HG03378 (cell line): ENCODE measurements at regions not wholly inside any gene's neighbourhood (a gene's known extent, or its start where the extent isn't known, plus 50 kb on each side); places are given as distances from the start of the nearest gene placed in this dataset.
"Not testable (repeated sequence)": the region's sequence is repeated elsewhere in the genome, so short reads cannot be mapped to it uniquely, and the experiment has no call there.

ENCODE experiments used
- ATAC-seq: cut with Tn5 transposase; IDR thresholded peaks from one replicate; pipeline ENCODE4 v1.9.1; 2021; ENCODE audit warnings: mild to moderate bottlenecking, moderate library complexity; ENCODE audit not compliant: unreplicated experiment

DNA sequence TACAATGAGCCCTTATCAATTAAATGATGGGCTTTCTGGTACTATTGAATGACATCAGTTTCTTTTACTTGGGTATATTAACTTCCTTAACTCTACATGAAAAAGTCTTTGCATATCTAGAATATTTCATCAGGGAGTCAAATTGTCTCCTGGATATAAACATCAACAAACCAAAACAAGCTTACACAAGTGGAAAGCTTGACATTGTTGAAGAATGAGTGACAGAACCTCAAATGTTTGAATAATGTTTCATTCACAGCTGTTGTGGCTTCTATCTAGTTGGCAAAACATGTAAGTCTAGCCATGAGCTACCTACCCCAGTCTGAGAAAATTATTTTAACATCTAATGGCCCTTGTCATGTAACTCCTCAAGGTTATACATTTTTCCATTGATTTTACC, 604.8 kb upstream of the ADAMTS5 start:
- ATAC-seq = no peak

DNA sequence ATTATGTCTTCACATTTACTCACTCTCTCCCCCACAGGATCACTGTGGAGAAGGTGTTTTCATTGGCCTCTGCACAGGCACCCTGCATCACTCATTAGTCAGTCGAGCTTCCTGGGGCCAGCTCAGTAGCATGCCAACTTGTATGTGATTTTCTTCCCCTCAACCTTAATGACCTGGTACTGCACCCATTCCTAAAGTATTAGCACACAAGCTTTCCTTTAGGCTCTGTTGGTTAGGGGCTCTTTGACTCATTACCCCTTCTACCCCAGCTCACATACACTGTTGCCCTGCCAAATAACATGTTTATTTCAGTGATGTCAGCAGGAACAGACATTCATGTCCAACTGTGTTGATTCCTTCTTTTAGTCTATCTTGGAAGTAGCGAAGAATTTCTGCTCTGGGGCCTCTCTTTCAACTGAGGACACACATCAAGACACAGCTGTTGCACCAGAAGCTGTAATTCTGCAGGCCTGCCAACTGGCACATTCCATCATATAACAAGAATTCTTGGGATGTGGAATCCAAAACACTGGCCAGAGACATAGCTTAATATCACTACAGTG, 603.5 kb upstream of the ADAMTS5 start:
- ATAC-seq = no peak

DNA sequence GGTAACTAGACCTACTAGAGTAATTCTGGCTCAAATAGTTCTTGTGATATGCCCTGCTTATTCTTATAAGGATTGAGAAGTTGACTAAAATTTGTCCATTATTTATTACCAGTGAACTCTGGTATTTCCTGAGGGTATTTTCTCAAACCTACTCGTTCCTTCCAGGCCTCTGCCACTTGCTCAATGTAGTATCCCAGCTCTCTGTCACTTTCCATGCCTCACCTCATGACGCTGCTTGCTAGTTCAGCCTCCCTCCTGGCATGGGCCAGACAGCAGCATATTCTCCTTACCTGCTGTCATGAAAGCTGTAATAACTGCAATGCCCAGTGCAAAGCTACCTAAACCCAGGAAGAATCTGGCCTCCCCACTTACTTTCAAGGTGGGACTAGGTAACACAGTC, 602.9 kb upstream of the ADAMTS5 start:
- ATAC-seq = no peak

DNA sequence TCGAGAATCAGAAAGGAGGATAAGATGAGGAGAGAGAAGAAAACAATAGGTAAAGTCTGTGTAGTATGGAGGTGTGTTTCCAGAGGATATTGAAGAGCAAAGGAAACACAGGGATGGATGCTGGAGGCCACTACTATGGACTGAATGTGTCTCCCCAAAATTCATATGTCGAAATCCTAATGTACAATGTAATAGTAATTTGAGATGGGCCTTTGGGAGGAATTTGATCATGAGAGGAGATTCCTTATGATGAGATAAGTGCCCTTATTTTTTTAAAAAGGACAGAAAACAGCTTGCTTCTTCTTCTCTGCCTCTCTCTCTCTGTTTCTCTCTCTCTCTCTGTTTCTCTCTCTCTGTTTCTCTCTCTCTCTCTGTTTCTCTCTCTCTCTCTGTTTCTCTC, 602.2 kb upstream of the ADAMTS5 start:
- ATAC-seq = no peak

DNA sequence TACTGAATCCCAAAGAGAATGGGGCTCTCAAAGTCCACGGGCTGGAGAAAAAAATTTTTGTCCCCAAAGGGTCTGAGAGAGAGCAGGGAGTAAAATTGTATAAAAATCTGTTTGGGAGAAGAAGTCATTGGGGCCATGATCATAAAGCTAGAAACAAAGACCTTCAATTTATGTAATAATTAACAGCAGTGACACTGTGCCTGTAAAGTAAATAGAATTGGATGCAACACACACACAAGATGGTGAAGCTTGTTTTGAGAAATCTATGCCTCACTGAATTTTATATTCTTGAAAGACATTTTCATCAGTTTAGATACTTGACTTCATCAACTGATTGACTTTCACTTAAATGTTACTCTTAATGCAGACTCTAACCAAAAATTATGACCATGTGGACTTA, 600.5 kb upstream of the ADAMTS5 start:
- ATAC-seq = no peak

DNA sequence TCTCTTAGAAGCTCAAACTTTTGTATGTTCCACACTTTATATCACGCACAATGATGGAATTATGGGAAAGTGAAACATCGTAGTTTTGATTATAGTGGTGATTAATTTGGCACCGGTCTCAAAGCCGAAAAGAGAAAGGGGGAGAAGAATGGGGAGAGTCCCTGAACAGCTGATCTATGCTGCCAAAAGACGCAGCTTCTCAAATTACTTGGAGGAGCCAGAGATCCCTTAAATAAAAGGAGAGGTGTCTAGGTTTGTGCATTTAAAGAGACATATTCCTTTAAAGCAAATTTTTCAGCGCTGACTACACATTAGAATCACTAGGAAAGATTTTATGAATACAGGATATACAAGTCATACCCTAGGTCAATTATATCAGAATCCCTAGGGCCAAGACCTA, 599.6 kb upstream of the ADAMTS5 start:
- no peak for ATAC-seq

DNA sequence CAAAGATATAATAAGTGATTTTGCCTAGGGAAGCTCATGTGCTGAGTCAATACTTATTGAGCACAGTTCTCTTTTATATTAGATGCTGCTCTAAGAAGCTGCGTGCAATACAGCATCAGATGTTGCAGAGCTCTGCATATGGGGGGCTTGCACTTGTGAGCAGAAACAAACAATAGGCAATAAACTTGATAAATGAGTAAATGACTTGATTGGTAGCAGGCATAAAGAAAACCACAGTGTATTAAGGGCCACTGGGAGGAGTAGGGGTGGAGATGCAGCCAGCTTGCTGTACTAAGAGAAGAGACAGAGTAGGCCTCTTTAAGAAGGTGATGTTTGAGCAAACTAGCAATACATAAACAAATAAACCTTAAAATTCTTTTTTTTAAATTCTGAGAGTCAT, 598.5 kb upstream of the ADAMTS5 start:
- ATAC-seq = no peak

DNA sequence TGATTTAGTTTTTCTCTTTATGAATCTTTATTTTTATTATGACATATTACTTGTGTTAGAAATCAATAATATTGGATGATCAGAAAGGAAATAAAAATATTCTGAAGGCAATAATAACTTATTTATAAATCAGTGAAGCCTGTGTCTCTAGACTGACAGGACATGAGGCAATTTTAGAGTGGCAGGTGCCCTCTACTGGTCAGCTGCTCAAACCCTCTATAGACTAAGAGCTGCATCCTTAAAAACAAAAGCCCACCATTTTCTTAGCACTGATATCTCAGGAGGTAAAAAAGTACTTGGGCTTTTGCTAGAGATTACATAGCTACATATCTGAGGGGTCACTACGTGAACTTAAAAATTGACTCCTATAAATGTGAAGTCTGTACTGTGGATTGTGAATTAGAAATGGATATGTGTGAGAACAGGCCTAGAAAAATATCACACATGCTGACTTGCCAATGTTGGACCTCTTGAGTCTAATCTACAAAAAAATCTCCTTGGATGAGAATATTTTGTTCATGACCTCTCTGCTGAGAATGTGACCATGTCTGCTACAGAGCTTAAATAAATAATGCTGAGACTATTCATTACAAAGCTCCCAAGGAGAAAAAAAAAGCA, 597.9 kb upstream of the ADAMTS5 start:
- ATAC-seq = no peak

DNA sequence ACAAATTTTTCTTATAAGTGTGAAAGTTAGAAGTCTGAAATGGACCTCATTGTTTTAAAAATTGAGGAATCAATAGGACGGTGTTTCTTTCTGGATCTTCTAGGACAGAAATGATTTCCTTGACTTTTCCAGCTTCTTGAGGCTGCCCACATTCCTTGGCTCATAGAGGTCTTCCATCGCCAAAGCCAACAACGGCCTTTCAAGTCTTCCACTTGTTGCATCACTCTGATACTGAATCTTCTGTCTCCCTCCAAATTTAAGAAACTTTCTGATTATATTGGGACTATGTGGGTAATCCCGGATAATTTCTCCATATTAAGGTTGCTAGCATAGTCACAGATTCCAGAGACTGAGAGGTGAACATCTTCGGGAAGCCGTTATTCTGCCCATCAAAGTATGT, 595.4 kb upstream of the ADAMTS5 start:
- no peak for ATAC-seq

DNA sequence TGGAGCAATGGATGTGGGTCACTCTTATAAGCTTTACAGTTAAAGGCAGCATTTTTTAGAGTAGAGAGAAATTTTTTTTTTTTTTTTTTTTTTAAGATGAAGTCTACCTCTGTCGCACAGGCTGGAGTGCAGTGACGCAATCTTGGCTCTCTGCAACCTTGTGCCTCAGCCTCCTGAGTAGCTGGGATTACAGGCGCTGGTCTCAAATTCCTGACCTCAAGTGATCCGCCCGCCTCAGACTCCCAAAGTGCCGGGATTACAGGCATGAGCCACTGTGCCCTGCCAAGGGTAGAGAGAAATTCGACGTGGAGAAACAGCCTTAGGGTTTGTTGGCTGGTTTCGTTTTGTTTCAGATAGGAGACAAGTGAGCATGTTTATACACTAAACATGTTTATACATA, 594.2 kb upstream of the ADAMTS5 start:
- no peak for ATAC-seq

DNA sequence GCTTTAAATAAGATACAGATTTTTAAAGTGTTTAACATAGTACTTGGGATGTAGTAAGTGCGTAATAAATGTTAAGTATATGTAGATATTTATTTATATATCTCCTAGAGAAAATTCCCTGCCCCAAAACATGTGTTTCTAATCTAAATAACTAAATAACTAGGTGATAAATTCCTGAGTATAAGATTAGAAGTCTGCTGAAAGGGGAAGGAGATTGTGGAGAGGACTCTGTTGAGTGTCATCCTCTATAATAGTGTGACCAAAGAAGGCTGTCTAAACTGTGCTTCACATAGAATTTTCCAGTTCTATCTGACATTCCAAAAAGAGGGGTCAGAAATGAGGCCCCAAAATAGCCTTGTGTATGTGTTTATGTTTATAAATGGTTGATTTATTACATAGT, 590.5 kb upstream of the ADAMTS5 start:
- no peak for ATAC-seq

DNA sequence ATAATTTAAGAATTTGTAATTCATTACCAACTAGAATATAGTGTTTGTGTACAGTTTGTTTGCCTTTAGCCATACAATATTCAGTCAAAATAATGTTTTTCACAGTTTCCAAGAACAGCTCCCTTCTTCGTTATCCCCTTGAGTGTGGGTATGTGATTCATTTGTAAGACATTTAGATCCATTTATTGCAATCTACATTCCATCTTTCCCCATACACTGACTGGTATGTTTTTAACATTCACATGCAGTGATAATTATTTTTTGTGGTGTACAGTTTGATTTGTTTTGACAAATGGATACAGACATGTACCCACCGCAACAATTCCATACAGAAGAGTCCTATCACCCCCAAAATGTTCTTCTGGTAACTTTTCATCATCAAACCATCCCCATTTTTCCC, 589.1 kb upstream of the ADAMTS5 start:
- ATAC-seq = no peak

DNA sequence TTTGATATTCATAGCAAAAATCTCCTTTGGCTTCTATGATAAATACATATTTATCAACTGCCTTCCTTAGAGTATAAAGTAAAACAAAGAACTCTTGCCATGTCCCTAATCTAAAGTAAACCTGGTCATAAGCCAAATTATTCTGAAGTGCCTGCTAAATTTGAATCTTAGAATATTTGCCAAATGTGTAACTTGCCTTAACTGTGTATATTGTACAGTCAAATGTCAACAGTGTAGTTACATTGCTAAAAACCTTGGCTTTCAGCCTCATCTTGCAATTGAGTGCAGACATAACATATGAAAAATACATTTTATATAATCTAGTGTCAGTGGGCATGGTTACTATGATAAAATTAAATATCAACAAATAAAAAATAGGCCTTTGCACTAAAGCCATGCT, 583.4 kb upstream of the ADAMTS5 start:
- no peak for ATAC-seq

DNA sequence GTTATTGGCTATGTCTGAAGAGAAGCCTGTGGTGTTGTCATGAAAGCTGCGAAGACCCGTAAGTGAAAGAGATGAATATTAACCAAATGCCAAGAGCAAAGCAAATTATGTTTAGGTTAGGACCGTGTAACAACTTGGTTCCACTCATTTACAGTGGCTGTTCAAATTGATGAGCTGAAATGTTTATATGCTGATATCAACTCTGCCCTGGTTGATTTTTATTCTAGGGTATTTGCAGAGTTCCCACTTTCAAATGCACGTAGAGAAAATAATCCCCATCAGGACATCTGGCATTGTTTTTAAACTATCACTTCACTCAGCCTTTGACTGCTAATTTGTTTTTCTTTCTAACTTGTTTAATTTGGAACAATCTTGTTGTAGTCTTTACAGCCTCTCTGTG, 581.6 kb upstream of the ADAMTS5 start:
- ATAC-seq = no peak

DNA sequence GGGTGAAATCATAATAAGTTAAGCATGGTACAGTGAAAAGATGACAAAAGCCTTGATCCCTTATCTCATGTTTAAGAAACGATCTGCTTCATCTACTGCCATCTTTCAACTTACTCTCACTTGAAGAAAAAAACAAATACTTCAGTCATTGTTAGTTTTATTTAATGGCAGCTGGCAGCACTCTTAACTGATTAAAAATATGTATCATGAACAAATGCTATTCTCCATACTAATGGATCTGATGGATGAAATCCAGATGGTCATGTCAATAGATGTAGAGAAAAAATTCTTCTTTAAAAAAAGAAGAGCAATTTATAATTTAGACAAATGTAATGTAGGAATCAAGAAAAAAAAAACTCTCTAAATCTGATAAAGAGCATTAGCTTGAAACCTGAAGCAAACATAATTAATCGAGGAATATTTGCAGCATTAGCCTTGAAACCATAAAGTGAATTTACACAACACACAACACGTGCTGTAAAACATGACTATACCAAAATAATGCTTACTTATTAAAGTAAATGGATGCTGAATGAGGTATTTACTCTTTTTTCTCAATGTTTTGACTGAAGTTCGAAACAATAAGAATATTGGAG, 579.0 kb upstream of the ADAMTS5 start:
- no peak for ATAC-seq

DNA sequence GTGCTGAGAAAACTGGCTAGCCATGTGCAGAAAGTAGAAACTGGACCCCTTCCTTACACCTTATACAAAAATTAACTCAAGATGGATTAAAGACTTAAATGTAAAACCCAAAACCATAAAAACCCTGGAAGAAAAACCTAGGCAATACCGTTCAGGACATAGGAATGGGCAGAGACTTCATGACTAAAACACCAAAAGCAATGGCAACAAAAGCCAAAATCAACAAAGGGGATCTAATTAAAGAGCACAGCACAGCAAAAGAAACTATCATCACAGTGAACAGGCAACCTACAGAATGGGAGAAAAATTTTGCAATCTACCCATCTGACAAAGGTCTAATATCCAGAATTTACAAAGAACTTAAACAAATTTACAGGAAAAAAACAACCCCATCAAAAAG, 575.2 kb upstream of the ADAMTS5 start:
- not testable (repeated sequence) for ATAC-seq

DNA sequence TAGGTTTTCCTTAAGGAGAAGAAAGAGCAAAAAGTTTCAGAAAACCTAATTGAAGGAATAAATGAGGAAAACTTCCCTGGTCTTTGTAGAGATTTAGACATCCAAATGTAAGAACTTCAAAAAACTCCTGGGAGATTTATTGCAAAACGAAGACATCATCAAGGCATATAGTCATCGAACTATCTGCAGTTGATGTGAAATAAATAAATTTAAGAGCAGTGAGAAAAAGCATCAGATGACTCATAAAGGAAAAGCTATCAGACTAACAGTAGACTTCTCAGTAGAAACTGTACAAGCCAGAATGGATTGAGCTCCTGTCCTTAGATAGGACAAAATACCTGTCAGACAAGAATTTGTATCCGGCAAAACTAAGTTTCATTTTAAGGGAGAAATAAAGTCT, 569.4 kb upstream of the ADAMTS5 start:
- no peak for ATAC-seq

DNA sequence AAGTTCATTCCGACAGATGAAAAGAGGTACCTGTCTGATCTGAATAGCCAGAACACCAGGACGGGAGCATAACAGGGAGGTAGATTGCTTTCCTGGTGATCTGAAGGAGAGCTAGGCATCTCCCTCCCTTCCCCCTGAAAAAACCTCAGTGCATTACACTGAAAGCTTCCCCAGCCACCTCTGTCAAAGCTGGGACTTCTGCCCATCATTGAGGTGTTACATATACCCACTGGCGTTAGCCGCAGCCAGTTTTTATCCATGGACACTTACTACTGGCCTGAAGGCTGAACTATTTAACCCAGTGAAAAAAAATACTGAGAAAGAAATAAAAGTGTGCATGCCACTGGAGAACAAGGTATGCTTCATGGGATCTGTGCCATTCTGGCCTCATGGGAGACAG, 568.3 kb upstream of the ADAMTS5 start:
- ATAC-seq = no peak

DNA sequence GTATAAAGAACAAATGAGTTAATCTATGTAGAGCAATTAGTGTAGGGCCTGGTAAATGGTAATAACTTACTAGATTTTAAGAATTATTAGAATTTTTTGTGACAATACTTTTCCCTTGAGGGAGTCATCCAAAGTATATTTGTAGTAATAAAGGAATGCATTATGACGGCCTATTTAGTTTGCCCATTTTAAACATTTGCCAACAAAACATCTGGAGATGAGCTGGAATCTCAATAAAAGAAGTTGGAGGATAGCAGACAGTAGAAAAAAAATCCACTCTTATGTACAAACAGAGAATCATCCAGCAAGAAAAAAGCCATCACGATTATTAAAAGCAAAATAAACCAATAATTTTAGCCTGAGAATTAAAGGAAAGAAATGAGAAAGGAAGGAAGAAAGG, 567.3 kb upstream of the ADAMTS5 start:
- ATAC-seq = no peak

DNA sequence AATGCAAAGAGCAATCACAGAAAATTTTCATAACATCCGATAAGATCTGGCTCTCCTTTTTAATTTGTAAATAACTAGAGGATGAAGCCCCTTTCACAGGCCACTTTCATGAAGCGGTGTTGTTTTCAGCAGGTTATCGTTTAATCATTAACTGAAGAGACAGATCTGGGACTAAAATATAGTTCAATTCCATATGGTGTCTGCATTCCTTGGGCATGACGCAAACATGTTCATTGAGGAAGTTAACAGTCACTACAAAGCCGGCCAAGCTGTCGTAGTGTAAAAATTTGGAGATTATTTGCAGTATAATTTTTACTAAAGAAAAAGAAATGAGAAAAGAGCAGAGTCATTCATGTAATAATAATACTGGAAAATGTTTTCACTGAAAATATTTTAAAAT, 565.2 kb upstream of the ADAMTS5 start:
- ATAC-seq = no peak

DNA sequence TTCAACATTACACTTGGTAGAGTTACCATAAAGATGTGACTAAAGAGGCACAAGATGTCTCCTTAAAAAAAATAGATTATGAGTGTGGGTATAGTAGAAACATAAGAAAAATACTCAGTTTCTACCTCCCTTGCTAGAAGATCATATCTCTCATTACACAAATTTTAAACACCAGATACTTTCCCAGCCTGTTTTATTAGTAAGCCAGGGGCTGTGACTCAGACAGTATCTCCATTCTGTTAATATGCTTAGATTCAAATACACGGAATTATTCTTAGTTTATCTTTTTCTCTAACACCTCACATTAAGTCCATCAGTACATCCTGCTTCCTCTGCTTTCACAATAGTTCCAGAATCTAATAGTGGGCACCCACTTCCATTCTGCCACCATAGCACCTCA, 561.8 kb upstream of the ADAMTS5 start:
- ATAC-seq = no peak

DNA sequence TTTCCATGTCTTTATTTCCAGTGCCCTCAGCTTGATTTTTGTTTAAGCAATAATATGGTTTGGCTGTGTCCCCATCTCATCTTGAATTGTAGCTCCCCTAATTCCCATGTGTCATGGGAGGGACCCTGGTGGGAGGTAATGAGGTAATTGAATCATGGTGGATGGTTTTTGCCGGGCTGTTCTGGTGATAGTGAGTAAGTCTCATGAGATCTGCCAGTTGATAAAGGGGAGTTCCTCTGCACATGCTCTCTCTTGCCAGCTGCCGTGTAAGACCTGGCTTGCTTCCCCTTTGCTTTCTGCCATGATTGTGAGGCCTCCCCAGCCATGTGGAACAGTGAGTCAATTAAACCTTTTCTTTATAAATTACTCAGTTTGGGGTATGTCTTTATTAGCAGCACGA, 559.6 kb upstream of the ADAMTS5 start:
- no peak for ATAC-seq

DNA sequence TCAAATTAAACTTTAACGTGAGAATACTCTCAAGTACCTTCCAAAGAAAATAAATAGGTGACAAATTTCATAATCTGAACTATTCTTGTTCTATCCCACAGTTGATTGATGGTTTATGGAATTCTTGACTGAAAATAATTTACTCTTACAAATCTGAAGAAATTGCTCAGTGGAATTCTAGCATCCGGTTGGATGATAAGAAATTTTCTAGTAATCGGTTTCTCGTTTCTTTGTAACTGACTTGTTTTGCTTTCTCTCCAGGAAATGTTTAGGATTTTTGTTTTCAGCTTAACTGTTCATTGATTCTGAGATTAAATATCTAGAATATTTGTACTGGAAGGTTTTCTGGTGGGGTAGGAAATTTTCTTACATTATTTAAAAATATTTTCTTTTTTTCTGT, 558.9 kb upstream of the ADAMTS5 start:
- ATAC-seq = no peak
